IMR-90 (cell line): ENCODE measurements at regions not wholly inside any gene's neighbourhood (a gene's known extent, or its start where the extent isn't known, plus 50 kb on each side); places are given as distances from the start of the nearest gene placed in this dataset.
"Not testable (repeated sequence)": the region's sequence is repeated elsewhere in the genome, so short reads cannot be mapped to it uniquely, and the experiment has no call there.

Experiments used
- ATAC-seq: fragments of 200-7000 bp; cut with Tn5 transposase; 2 replicates; pipeline ENCODE4 v1.9.1; 2020; ENCODE audit warnings: low read depth, mild to moderate bottlenecking, moderate library complexity
- BruUV-seq: library from RNA; stranded (reverse); fragments of 400-500 nt; replicated peaks from 2 replicates; lab custom pipeline; 2021; lab: Mats Ljungman, UMichigan
- CTCF ChIA-PET: fragments of 300-600 bp; formaldehyde crosslinking; extraction: SDS; loops from one replicate; lab custom pipeline; 2021; ENCODE audit warnings: antibody characterized with exemption; lab: Yijun Ruan, JAX
- POLR2A ChIA-PET: fragments of 300-600 bp; sonication (Branson Sonifier 250); formaldehyde crosslinking; loops from one replicate; lab custom pipeline; 2022; ENCODE audit warnings: antibody characterized with exemption; ENCODE audit not compliant: unreplicated experiment; lab: Charles Lee
- DNase-seq: peaks from one replicate; pipeline ENCODE4 v3.0.0; 2013
- H2AFZ ChIP-seq: replicated peaks from 2 replicates; pipeline ENCODE3; 2013; ENCODE audit warnings: low read length, mild to moderate bottlenecking; ENCODE audit not compliant: poor library complexity
- H2AK5ac ChIP-seq: 2 replicates; pipeline ENCODE4 v1.6.1; 2013; ENCODE audit warnings: low read depth, low read length, inconsistent platforms
- H2AK9ac ChIP-seq: replicated peaks from 2 replicates; pipeline ENCODE3; 2013; ENCODE audit warnings: mild to moderate bottlenecking, low read depth, low read length, moderate library complexity; ENCODE audit not compliant: poor library complexity
- H2BK120ac ChIP-seq: 2 replicates; pipeline ENCODE4 v1.6.1; 2013; ENCODE audit warnings: low read depth, low read length, inconsistent platforms
- H2BK15ac ChIP-seq: 3 replicates; pipeline ENCODE4 v1.6.1; 2013; ENCODE audit warnings: low read depth, low read length, inconsistent platforms
- H2BK20ac ChIP-seq: 2 replicates; pipeline ENCODE4 v1.6.1; 2013; ENCODE audit warnings: low read depth, mild to moderate bottlenecking, inconsistent platforms, low read length, moderate library complexity
- H2BK5ac ChIP-seq: 2 replicates; pipeline ENCODE4 v1.6.1; 2013; ENCODE audit warnings: mild to moderate bottlenecking, low read depth, low read length, inconsistent platforms; ENCODE audit not compliant: poor library complexity, severe bottlenecking
- H3K14ac ChIP-seq: replicated peaks from 2 replicates; pipeline ENCODE4 v1.6.1; 2013; ENCODE audit warnings: low read depth, low read length, inconsistent platforms
- H3K18ac ChIP-seq: 2 replicates; pipeline ENCODE4 v1.6.1; 2013; ENCODE audit warnings: low read depth, low read length, control low read depth
- H3K23ac ChIP-seq: 2 replicates; pipeline ENCODE4 v1.6.1; 2013; ENCODE audit warnings: low read depth, low read length, inconsistent platforms
- H3K27ac ChIP-seq: 2 replicates; pipeline ENCODE4 v1.5.1; 2013; ENCODE audit warnings: mild to moderate bottlenecking, control low read depth, low read length; ENCODE audit not compliant: insufficient read depth
- H3K27me3 ChIP-seq: 2 replicates; pipeline ENCODE4 v1.6.1; 2013; ENCODE audit warnings: low read length; ENCODE audit not compliant: control insufficient read depth, insufficient read depth
- H3K36me3 ChIP-seq: 2 replicates; pipeline ENCODE4 v1.6.1; 2013; ENCODE audit warnings: low read length, mixed read lengths; ENCODE audit not compliant: control insufficient read depth, insufficient read depth
- H3K4ac ChIP-seq: 2 replicates; pipeline ENCODE4 v1.6.1; 2013; ENCODE audit warnings: low read depth, low read length, inconsistent platforms
- H3K4me1 ChIP-seq: 2 replicates; pipeline ENCODE4 v1.6.1; 2013; ENCODE audit warnings: low read length, mixed read lengths; ENCODE audit not compliant: control insufficient read depth, insufficient read depth
- H3K4me2 ChIP-seq: 2 replicates; pipeline ENCODE4 v1.6.1; 2013; ENCODE audit warnings: low read depth, mild to moderate bottlenecking, control low read depth, low read length, moderate library complexity
- H3K4me3 ChIP-seq: 2 replicates; pipeline ENCODE4 v1.5.1; 2013; ENCODE audit warnings: low read depth, mild to moderate bottlenecking, control low read depth, low read length, moderate library complexity; ENCODE audit not compliant: insufficient read depth
- H3K56ac ChIP-seq: 2 replicates; pipeline ENCODE4 v1.6.1; 2013; ENCODE audit warnings: low read length, inconsistent platforms; ENCODE audit not compliant: insufficient read depth; ENCODE audit errors: extremely low read depth
- H3K79me1 ChIP-seq, 2 experiments: 2 replicates each; pipeline ENCODE4 v1.6.1; 2013; ENCODE audit warnings: low read length in 2 of 2, inconsistent platforms in 1 of 2, low read depth in 1 of 2
- H3K9ac ChIP-seq: 2 replicates; pipeline ENCODE4 v1.6.1; 2013; ENCODE audit warnings: low read depth, low read length, control low read depth
- H3K9me1 ChIP-seq: 2 replicates; pipeline ENCODE4 v1.6.1; 2013; ENCODE audit warnings: low read length, inconsistent platforms; ENCODE audit not compliant: insufficient read depth
- H3K9me3 ChIP-seq: 2 replicates; pipeline ENCODE4 v1.6.1; 2013; ENCODE audit warnings: low read length; ENCODE audit not compliant: control insufficient read depth, insufficient read depth
- H4K20me1 ChIP-seq: 2 replicates; pipeline ENCODE4 v1.6.1; 2013; ENCODE audit warnings: low read length, inconsistent platforms; ENCODE audit not compliant: insufficient read depth
- H4K5ac ChIP-seq: 2 replicates; pipeline ENCODE4 v1.6.1; 2013; ENCODE audit warnings: mild to moderate bottlenecking, low read depth, low read length, control low read depth
- H4K8ac ChIP-seq, 2 experiments: 2 replicates each; pipeline ENCODE4 v1.6.1; 2013; ENCODE audit warnings: low read depth in 2 of 2, low read length in 2 of 2, control low read depth in 1 of 2, inconsistent platforms in 1 of 2
- H4K91ac ChIP-seq: 2 replicates; pipeline ENCODE4 v1.6.1; 2013; ENCODE audit warnings: low read depth, low read length, inconsistent platforms; ENCODE audit not compliant: insufficient read depth
- CTCF ChIP-seq: conservative IDR thresholded peaks from 2 replicates; pipeline ENCODE4 v1.5.1; 2012; ENCODE audit warnings: mild to moderate bottlenecking, low read depth, low read length, improper control_type of control experiment
- WGBS, 2 experiments: methylation state at CpG; one replicate each; pipeline versions ENCODE4 v1.1.5 to v1.1.7; 2013; ENCODE audit warnings: missing lambda C conversion rate in 2 of 2; ENCODE audit not compliant: insufficient read length in 1 of 2; ENCODE audit errors: extremely low coverage in 2 of 2; 5-methylcytosine and 5-hydroxymethylcytosine counted together
- dilution Hi-C: fragments of 300-500 bp; cut with HindIII; formaldehyde crosslinking; loops from one replicate; pipeline ENCODE4 v1.14.3; 2018; ENCODE audit warnings: low sequenced_read_pairs; ENCODE audit not compliant: unreplicated experiment
- in situ Hi-C: fragments of 300-500 bp; cut with MboI; formaldehyde crosslinking; loops from 3 replicates; pipeline ENCODE4 v1.14.3; 2019; ENCODE audit warnings: low sequenced_read_pairs, inconsistent platforms, mixed read lengths
- intact Hi-C: fragments of 100-400 bp; cut with micrococcal nuclease; formaldehyde crosslinking; loops from 2 replicates; pipeline ENCODE4 v1.10.0; 2022

GRCh38 chr17:20646661-20647272 is 67.2 kb downstream of the CDRT15L2 start:
- TF ChIP-seq CTCF = peak; percentile 29; the same call in 1 of the 2 replicates

GRCh38 chr17:20649097-20649767 is 69.7 kb downstream of the CDRT15L2 start:
- H2AK9ac ChIP-seq, H3K9me1 ChIP-seq, H3K36me3 ChIP-seq, CTCF ChIA-PET, H4K91ac ChIP-seq, H4K5ac ChIP-seq, H4K20me1 ChIP-seq, H3K4me2 ChIP-seq, H2BK20ac ChIP-seq, in situ Hi-C loops, H3K4ac ChIP-seq, H2BK15ac ChIP-seq, H3K79me1 ChIP-seq, H3K23ac ChIP-seq, BruUV-seq, H3K14ac ChIP-seq, H3K4me1 ChIP-seq, H3K27me3 ChIP-seq, H3K9me3 ChIP-seq, ATAC-seq, DNase-seq, intact Hi-C loops, H2BK120ac ChIP-seq, H3K56ac ChIP-seq, POLR2A ChIA-PET, H2AFZ ChIP-seq, H3K27ac ChIP-seq, H3K18ac ChIP-seq, H2BK5ac ChIP-seq, H3K9ac ChIP-seq, H4K8ac ChIP-seq, H2AK5ac ChIP-seq, dilution Hi-C loops, H3K4me3 ChIP-seq: not testable (repeated sequence)
- WGBS, 2 experiments = 64% methylated on average over 5 of the region's 8 CpGs; no CpG with 5 or more reads in 1 of the 2 experiments

More at GRCh38 chr17:20646661-20647272, 67.2 kb downstream of the CDRT15L2 start:
- H3K56ac ChIP-seq, H2BK5ac ChIP-seq, H3K9me3 ChIP-seq, H2BK20ac ChIP-seq, H3K36me3 ChIP-seq, H3K4ac ChIP-seq, H2BK15ac ChIP-seq, H3K9me1 ChIP-seq, H4K91ac ChIP-seq, H2AK5ac ChIP-seq, H3K4me3 ChIP-seq, H3K27me3 ChIP-seq, H2AFZ ChIP-seq, POLR2A ChIA-PET, H3K18ac ChIP-seq, H4K8ac ChIP-seq, H3K14ac ChIP-seq, H4K20me1 ChIP-seq, H3K4me1 ChIP-seq, H4K5ac ChIP-seq, H3K23ac ChIP-seq, dilution Hi-C loops, CTCF ChIA-PET, DNase-seq, H3K9ac ChIP-seq, intact Hi-C loops, in situ Hi-C loops, H2BK120ac ChIP-seq, H3K27ac ChIP-seq, H3K79me1 ChIP-seq, H2AK9ac ChIP-seq, H3K4me2 ChIP-seq, BruUV-seq: not testable (repeated sequence)
- ATAC-seq = peak; percentile 59
- no CpG with 5 or more reads among the region's 13 CpGs for WGBS, 2 experiments
